Islet of Langerhans (tissue), 1 donor: ENCODE measurements at regions not wholly inside any gene's neighbourhood (a gene's known extent, or its start where the extent isn't known, plus 50 kb on each side); places are given as distances from the start of the nearest gene placed in this dataset.

Experiments
- FAIRE-seq: peaks from one replicate; lab custom pipeline; 2011; peaks lifted over from hg19 to GRCh38; lab: Jason Lieb, UNC

GRCh38 chr5:136686192-136686872 lies 321.0 kb upstream of the TRPC7 start:
- FAIRE-seq: no peak

DNA sequence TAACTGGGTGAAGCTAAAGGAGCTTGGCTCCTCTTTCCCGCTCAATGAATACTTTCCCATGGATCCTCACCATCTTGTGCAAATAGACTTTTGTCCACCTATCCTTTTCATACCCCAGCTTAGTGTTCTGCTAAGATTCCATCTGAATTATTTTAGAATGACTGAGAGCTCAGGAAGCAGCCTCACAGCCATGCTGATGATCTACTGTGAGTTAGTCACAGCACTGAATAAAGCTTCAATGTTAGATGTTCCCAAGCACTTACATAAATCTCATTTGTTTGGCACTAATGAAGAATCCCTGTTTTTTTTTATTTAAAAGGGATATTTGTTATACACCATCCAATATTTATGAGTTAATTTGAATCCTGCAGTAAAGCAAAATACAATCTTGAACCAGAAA lies 317.6 kb upstream of the TRPC7 start:
- FAIRE-seq: no peak

- FAIRE-seq: no peak
Measured at GRCh38 chr5:136679233-136679632, 313.9 kb upstream of the TRPC7 start.

DNA sequence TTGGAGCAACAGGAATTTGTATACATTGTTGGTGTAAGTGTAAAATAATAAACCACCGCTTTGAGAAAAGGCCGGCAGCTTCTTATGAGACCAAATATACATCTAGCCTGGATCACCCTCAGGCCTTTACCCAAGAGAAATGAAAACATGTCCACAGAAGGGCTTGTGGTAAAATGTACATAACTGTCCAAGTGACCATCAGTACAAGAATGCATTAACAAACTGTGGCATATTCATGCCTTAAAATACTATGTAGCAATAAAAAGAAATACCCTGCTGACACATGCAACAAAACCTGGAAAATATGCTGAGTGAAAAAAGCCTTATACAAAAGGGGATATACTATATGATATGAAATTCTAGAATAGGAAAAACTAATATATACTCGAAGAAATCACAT lies 311.9 kb upstream of the TRPC7 start:
- no peak for FAIRE-seq

DNA sequence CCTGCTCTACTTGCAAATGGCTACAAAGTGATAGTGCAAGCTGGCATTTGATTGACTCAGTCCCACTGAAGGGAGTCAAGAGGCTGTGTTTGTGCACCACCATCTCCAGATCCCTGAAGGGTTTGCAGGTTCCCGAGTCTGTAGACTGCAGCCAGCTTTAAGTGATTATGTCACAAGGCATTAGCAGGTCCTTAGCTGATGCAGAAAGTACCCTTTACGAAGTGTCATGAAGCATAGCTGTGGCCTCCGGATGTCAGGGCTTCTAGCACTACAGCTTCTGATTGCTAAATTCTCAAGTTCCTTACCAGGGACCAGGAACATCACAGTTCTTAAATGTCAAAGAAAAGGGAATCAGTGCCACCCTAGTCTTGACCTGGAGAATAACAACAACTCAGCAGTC lies 311.3 kb upstream of the TRPC7 start:
- no peak for FAIRE-seq

GRCh38 chr5:136675769-136676168 lies 310.4 kb upstream of the TRPC7 start:
- no peak for FAIRE-seq

GRCh38 chr5:136674178-136674577 lies 308.8 kb upstream of the TRPC7 start:
- no peak for FAIRE-seq

DNA sequence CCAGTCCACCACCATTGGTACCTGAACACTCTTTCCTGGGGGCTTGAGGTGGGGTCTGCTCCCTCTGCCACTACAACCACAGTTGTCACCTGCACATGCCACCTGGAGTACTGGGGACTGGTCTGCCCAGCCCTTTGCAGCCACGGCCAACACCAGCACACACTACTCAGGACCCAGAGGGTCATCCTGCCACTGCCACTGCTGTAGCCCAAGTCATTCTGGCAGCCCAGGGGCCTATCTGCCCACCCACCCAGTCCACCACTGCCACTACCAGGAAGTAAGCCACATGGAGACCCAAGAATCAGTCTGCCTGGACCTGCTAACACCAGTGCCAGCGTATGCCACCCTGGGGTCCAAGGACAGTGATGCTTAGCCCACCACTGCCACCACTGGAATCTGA lies 302.4 kb upstream of the TRPC7 start:
- no peak for FAIRE-seq

- FAIRE-seq: no peak
Measured at GRCh38 chr5:136666970-136667620, 301.8 kb upstream of the TRPC7 start.

- no peak for FAIRE-seq
Measured at GRCh38 chr5:136665331-136665730, 300.0 kb upstream of the TRPC7 start.

- no peak for FAIRE-seq
Measured at GRCh38 chr5:136661026-136661425, 295.7 kb upstream of the TRPC7 start.

GRCh38 chr5:136656811-136657210 lies 291.5 kb upstream of the TRPC7 start:
- FAIRE-seq: no peak

GRCh38 chr5:136655468-136655867 lies 290.1 kb upstream of the TRPC7 start:
- FAIRE-seq: no peak

DNA sequence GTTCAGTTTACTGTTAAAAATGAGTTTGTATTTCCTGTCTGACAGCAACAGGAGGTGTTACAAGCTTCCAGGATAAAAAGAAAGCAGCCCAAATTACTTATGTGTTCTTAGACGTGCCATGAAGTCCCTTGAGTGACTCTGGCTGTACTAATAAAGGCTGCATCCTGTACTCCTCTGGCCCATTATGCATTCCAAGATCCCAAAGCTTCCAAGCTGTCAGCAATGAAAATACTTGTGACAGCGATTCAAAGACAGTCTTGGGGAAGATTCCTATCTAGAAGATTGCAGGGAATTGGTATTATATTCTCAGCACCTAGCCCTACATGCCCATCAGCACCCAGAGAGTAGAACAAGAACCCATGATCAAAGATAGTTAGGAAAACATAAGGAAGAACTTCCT lies 281.6 kb upstream of the TRPC7 start:
- no peak for FAIRE-seq

DNA sequence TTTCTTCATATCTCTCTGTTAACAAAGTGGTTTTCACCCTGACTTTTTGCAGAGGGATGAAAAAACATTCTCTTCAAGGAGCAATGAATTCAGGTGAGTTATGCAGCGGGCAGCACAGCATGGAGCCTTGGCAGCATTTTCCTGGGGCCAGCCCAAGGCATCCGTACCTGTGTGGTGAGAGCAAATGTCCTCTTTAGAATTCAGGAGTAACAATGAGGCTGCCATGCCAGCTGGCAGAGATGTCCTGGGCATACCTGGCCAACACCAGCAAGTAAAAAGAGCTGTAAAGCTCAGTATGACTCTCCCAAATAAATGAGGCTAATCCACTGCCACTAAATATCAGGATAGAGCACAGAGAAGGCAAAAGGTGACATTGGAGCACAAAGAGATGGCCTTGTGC lies 277.6 kb upstream of the TRPC7 start:
- FAIRE-seq: no peak

DNA sequence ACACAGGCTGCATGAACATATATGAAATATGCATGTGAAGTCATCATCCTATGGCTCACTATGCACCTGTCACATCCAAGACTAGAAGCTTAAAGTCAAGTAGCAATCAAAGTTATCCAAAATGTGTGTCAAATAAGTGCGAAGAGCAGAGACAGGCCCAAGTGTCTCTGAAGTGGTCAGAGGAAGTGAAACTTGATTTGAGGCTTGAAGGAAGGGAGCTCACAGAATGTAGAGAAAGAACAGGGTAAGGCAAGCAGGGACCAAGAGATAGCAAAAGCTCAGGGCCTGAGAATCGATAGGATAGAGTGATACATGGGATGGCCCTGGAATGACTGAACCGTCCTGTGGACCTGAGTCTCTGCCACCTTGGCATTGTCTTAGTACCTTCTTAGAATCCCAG lies 274.3 kb upstream of the TRPC7 start:
- FAIRE-seq: no peak

- no peak for FAIRE-seq
Measured at GRCh38 chr5:136638084-136638483, 272.7 kb upstream of the TRPC7 start.

DNA sequence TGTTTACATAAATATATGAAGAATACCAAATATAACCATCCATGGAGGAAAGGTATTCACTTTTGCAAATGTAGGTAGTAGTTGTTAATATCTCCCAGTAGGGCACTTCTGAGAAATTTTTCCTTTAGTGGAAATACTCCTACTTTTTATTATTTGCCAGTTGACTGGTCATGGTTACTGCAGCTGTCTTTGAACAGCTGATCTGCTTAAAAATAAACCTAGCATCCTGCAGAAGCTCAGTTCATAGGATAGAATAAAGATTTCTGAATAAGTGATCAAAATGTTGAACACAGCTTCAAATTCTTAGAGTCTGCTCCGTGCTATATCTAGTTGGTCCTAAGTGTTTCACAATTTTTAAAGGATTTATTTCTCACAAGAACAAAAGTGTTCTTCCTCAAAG lies 270.7 kb upstream of the TRPC7 start:
- FAIRE-seq: no peak

DNA sequence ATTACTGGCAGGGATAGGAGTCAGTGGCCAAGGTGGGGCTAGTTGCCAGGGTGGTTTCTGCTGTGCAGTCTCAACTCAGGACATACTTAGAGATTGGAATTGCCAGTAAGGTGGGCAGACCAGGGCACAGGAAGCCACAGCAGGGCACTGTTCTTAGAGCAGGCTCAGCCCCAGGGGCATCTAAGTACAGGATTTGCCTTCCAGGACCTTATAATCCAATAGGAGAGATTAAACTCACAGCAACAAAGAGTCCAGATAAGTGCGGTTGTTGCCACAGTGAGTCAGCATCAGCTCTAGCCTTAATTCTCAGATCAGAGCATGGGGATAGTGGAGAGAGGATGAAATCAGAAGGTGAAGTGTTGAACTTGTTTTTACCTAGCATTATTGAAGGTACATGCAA lies 265.8 kb upstream of the TRPC7 start:
- FAIRE-seq: no peak

DNA sequence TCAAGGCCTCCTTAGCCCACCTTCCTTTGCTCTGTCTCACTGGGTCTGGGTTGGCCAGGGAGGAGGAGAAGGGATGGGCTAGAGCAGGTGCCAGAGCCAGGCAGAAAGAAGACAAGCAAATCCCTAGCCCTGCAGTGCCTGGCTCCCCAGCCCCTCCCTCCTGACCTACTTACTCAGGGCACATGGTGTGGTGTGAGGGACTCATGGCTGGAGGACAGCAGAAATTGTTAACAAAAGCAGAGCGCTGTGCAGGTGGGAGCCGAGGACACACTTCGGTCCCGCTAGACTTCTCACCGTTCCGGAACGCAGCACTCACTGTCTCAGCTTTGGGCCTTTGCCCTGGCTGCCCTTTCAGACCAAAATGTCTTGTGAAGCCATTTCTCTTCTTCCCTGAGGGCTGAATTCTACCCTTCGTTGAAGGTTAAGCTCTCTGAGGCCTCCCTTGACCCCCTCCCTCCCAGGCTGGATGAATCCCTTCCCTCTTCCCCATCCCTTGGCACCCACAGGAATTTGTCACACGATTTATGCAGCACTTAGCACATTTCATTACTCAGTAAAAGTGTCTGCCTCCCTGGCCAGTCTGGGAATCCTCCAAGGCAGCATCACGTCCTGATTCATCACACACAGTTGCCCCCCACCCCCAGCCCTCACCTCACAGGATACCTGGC lies 263.9 kb upstream of the TRPC7 start:
- FAIRE-seq: no peak

GRCh38 chr5:136626531-136626930 lies 261.2 kb upstream of the TRPC7 start:
- no peak for FAIRE-seq

GRCh38 chr5:136622747-136623146 lies 257.4 kb upstream of the TRPC7 start:
- no peak for FAIRE-seq

DNA sequence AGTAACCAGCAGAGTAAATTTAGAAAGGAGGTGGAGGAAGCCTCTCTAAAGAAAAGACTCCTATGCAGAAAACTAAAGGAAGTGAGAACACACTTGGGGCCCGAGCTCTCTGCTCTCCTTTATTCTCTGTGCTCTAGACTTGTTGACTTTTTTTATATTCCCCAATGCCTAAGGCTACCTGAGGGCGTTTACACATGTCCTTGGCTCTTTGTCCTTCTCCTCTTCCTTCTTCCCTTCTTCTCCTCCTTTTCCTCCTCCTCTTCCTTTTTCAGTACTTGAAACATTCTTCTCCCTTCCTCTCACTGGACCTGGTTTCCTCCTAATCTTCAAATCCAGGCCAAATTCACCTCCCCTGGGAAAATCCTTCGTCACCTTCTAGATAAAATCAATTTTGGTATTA lies 256.4 kb upstream of the TRPC7 start:
- FAIRE-seq: no peak

- FAIRE-seq: no peak
Measured at GRCh38 chr5:136620621-136621020, 255.3 kb upstream of the TRPC7 start.
